ENCODE measurements at regions not wholly inside any gene's neighbourhood (a gene's known extent, or its start where the extent isn't known, plus 50 kb on each side); places are given as distances from the start of the nearest gene placed in this dataset.

DNA sequence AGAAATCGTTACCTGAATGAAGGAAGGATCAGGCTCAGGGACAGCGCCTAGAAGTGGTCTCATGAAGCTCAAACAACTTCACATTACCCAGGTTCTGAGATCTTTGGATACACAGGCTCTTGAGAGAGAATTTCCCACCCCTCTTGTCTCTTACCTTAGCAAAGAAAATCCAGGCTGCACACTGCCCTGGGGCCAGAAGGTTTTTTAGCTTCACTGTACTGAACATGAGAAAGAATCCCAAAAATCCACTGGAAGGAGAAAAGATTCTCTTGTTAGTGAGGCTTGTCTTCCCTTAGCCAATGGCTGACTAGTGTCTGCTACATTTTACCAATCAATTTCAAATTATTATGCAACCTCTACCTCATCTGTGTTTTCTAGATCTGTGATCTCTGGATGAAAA lies 101.0 kb upstream of the RIOK3 start:
- POLR2A ChIA-PET: interaction anchor here (0.7 kb wide), 1 partner anchor 129 kb away, joined by 3 read pairs; no protein-coding TSS in a partner anchor
- DNase-seq (ENCODE audit: extremely low spot score): no peak
- CTCF ChIA-PET: interaction anchor here (1.1 to 1.8 kb wide), 3 partner anchors 12 to 220 kb away, joined by 3 to 7 read pairs (median 5); no protein-coding TSS in a partner anchor
- no peak for TF ChIP-seq CTCF (IDR thresholded peaks at IDR 0.05; ENCODE audit: control extremely low read depth, extremely low read depth, low read depth, missing control alignments)

DNA sequence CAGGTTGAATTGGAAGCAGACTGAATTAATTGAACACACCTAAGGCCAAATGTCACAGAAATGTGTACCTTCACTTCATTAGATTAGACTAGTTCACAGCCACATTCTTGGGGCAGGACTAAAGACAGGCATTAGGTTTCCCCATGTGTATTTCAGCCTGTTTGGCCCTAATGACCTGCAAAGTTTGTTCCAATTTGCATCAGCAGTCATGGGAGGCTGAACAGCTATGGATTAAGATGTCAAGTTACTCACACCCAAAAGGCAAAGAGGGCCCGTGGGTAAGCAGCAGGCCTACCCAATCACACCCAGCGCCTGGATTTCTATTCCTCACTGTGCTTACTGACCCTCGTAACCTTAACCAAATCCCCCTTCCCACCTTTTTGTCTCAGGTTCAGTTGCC lies 99.6 kb upstream of the RIOK3 start:
- TF ChIP-seq CTCF (IDR thresholded peaks at IDR 0.05; ENCODE audit: control extremely low read depth, extremely low read depth, low read depth, missing control alignments): no peak
- POLR2A ChIA-PET: interaction anchor here (0.6 to 0.7 kb wide), 3 partner anchors 62 to 143 kb away, joined by 4 to 6 read pairs (median 4); no protein-coding TSS in a partner anchor
- DNase-seq (ENCODE audit: extremely low spot score): peak; percentile 22
- CTCF ChIA-PET: interaction anchor here (1.0 to 1.8 kb wide), 4 partner anchors 14 to 222 kb away, joined by 3 to 7 read pairs (median 4); no protein-coding TSS in a partner anchor

- DNase-seq (ENCODE audit: extremely low spot score): no peak
- POLR2A ChIA-PET: no interaction called here
- CTCF ChIA-PET: interaction anchor here (1.3 kb wide), 2 partner anchors 21 to 127 kb away, joined by 3 to 4 read pairs; no protein-coding TSS in a partner anchor
- TF ChIP-seq CTCF (IDR thresholded peaks at IDR 0.05; ENCODE audit: control extremely low read depth, extremely low read depth, low read depth, missing control alignments): no peak
These were observed 98.5 kb upstream of the RIOK3 start for GRCh38 chr18:23354625-23355024.

DNA sequence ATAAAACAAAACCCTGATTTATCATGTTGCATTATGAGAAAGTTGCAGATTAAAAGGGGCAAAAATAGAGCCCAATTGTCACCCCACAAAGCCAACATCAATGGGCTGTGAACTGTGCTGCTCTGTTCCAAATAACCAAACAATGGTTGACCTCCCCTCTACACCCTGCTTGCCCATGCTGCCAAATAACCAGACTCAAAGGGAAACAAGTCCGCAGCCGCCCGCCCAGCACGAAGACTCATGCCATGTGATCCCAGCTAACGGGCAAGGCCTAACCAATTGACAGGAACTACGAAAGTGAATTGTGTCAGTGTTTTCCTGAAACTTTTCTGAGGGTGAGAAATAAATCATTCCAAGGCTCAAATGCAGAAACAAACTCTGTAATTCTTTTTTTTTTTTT lies 97.9 kb upstream of the RIOK3 start:
- CTCF ChIA-PET: interaction anchor here (1.3 kb wide), 1 partner anchor 20 kb away, joined by 4 read pairs; no protein-coding TSS in a partner anchor
- POLR2A ChIA-PET: no interaction called here
- DNase-seq (ENCODE audit: extremely low spot score): no peak
- TF ChIP-seq CTCF (IDR thresholded peaks at IDR 0.05; ENCODE audit: control extremely low read depth, extremely low read depth, low read depth, missing control alignments): no peak

DNA sequence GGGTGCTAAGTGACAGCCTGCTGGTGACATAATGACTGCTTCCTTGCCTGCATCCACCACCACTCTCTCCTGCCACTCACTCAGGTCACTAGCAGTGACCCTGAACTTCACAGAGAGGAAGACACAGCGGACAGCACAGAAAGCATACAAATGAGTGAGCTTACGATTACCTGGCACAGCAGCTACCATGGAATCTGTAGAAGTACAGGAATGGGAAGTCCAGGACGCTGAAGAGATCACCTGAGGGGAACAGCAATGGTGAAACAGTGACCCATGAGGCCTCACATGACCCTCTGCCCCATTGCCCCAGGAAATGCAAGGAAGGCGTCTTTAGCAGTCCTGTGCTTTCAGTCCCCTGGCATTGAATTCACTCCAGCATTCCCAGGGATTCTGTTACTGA lies 96.7 kb upstream of the RIOK3 start:
- no peak for DNase-seq (ENCODE audit: extremely low spot score)
- CTCF ChIA-PET: interaction anchor here (0.7 kb wide), 1 partner anchor 9 kb away, joined by 3 read pairs; no protein-coding TSS in a partner anchor
- POLR2A ChIA-PET: no interaction called here
- no peak for TF ChIP-seq CTCF (IDR thresholded peaks at IDR 0.05; ENCODE audit: control extremely low read depth, extremely low read depth, low read depth, missing control alignments)

DNA sequence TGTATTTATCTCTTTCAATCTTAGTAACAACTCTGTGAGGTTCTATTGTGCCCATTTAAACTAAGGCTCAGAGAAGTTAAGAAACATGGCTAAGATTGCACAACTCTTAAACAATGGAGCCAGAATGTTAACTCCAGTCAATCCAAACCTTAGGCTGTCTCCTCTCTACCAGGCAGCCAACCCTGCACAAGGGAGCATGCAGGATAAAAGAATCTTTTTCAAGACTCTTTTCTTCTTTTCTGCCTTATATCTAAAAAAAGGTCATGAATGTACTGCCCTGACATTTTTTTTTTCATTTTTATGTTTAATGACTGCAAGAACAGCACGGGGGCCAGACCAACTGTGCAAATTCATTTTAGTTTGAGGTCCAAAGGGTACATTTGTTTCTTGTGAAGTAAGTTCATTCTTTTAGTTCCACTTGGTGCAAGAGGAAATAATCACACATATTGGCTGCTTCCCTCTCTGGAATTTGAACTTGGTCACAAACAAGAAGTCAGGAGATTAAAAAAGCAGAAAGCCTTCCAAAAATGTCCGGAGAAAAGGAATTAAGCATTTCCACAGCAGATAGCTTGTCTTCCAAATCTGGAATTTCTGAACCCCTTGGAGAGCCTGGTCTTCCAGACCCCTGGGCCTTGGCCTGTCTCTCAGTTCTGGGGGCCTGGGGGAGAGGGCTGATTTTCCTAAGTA lies 96.0 kb upstream of the RIOK3 start:
- no peak for TF ChIP-seq CTCF (IDR thresholded peaks at IDR 0.05; ENCODE audit: control extremely low read depth, extremely low read depth, low read depth, missing control alignments)
- CTCF ChIA-PET: interaction anchor here (1.3 to 4.9 kb wide), 3 partner anchors 119 to 543 kb away, joined by 4 to 36 read pairs (median 4); no protein-coding TSS in a partner anchor
- DNase-seq (ENCODE audit: extremely low spot score): no peak
- POLR2A ChIA-PET: no interaction called here
